HG02884 (cell line): ENCODE measurements at regions not wholly inside any gene's neighbourhood (a gene's known extent, or its start where the extent isn't known, plus 50 kb on each side); places are given as distances from the start of the nearest gene placed in this dataset.

Experiments used
- ATAC-seq: cut with Tn5 transposase; IDR thresholded peaks from one replicate; pipeline ENCODE4 v1.9.1; 2021; ENCODE audit warnings: mild to moderate bottlenecking, moderate library complexity; ENCODE audit not compliant: unreplicated experiment

DNA sequence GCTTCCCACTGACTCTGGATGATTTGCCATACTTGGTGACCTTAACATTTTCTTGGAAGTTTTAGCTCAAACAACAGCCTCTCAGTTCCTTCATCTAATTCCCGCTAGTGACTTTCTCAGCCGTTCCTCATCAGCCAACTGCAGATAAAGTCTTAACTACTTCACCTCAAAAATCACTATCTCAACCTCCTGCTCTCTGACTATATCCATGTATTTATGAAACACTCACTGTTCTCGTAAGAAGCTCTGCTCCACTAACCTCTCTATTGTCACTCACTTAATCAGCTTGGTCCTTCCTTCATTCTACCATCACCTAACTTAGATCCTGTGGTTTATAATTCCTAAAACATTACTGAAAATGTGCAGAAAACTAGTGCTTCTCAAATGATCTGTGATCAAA lies 1551.6 kb downstream of the MRPL39 start:
- ATAC-seq = no peak

DNA sequence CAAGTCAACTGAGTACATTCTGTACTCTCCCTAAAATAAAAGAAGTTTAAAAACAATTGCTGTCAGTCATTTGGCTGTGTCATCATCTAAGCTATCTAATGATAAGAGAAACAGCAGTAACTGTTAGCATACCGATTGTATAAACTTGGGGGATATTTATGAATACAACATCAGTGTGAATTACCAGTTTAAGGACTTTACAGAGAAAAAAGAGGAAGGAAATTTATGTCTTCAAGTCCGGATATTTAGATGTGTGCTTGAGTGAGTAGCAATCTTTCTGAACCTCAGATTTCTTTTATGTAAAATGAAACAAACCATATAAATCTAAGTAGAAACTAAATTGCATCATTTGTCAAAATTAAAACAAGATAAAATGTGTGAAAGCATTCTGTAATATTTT lies 1557.0 kb downstream of the MRPL39 start:
- no peak for ATAC-seq

GRCh38 chr21:24046829-24047443 lies 1560.3 kb downstream of the MRPL39 start:
- no peak for ATAC-seq

GRCh38 chr21:24045775-24046215 lies 1561.5 kb downstream of the MRPL39 start:
- ATAC-seq = no peak

GRCh38 chr21:24045373-24045772 lies 1561.9 kb downstream of the MRPL39 start:
- no peak for ATAC-seq

DNA sequence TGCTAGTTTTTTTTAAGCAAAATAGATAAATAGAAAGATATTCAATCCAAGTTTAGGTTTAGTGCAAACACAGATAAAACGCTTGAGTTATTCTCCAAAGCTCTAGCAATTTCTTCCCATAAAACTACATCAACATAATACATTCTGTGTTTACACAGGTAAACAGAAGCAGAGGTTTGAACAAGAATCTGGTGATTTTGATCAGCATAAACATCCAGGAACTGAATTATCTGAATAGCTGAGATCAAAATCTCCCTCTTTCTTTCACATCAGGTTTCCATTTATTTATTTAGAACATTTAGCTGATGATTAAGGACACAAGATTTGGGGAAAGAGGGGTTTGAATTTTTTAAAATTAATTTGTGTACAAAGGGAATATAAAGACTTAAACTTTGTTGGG lies 1564.6 kb downstream of the MRPL39 start:
- no peak for ATAC-seq

GRCh38 chr21:24032709-24033232 lies 1574.5 kb downstream of the MRPL39 start:
- no peak for ATAC-seq

GRCh38 chr21:24027396-24027795 lies 1579.9 kb downstream of the MRPL39 start:
- ATAC-seq = no peak

- no peak for ATAC-seq
These were observed 1582.2 kb downstream of the MRPL39 start for GRCh38 chr21:24025101-24025500.

GRCh38 chr21:24023936-24024335 lies 1583.3 kb downstream of the MRPL39 start:
- no peak for ATAC-seq

DNA sequence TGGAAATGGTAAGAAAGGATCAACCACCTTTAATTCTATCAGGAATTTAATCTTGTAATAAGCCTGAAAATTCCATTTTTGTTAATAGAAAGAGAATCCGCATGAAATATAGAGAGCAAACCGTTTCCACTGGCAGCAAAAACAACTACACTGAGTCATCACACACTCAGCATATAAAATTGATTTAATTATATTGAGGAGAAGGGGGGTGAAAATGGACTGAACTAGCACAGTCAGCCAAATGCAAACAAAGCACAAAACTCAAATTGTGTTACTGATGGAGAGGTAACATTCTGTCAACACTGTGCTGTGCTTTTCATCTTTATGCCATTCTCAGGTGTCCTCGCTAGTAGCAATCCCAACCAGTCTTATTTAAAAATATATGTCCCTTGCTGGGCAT lies 1583.9 kb downstream of the MRPL39 start:
- no peak for ATAC-seq

- no peak for ATAC-seq
These were observed 1592.9 kb downstream of the MRPL39 start for GRCh38 chr21:24014381-24014780.

GRCh38 chr21:24011087-24011486 lies 1596.2 kb downstream of the MRPL39 start:
- no peak for ATAC-seq

- no peak for ATAC-seq
These were observed 1599.7 kb downstream of the MRPL39 start for GRCh38 chr21:24007592-24007991.

- ATAC-seq = no peak
These were observed 1620.3 kb downstream of the MRPL39 start for GRCh38 chr21:23986987-23987386.

DNA sequence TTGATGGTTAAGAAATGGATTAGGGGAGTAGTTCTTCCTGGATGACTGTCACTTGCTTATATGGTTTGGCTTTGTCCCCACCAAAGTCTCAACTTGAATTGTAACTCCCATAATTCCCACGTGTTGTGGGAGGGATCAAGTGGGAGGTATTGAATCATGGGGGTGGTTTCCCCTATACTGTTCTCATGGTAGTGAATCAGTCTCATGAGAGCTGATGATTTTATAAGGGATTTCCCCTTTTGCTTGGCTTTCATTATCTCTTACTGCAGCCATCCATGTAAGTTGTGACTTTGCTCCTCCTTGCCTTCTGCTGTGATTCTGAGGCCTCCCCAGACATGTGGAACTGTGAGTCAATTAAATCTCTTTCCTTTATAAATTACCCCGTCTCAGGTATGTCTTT lies 1621.1 kb downstream of the MRPL39 start:
- ATAC-seq = no peak

GRCh38 chr21:23982546-23982945 lies 1624.7 kb downstream of the MRPL39 start:
- no peak for ATAC-seq

- no peak for ATAC-seq
These were observed 1629.3 kb downstream of the MRPL39 start for GRCh38 chr21:23977971-23978370.

GRCh38 chr21:23968722-23969647 lies 1638.3 kb downstream of the MRPL39 start:
- peak; percentile 95 for ATAC-seq

GRCh38 chr21:23968008-23968407 lies 1639.3 kb downstream of the MRPL39 start:
- ATAC-seq = no peak

GRCh38 chr21:23963454-23963853 lies 1643.8 kb downstream of the MRPL39 start:
- ATAC-seq = no peak

DNA sequence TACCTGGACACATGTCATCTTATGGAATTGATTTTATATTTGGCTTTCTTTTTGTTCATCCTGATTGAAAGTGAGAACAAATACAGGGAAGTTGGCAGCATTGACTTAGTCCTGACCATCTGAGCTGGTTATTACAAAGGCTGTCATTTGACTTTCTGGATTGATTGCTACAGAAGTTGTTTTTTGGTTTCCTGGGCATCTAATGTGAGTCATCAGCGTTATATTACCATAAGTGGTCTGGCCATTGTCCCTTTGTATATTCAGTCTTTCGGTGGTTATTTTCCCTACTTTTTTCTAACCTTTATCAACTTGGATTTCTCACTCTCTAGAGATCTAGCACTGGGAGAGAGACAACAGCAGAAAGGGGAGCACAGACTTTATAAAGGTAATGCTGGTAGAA lies 1646.5 kb downstream of the MRPL39 start:
- ATAC-seq = no peak
